ENCODE measurements at regions not wholly inside any gene's neighbourhood (a gene's known extent, or its start where the extent isn't known, plus 50 kb on each side); places are given as distances from the start of the nearest gene placed in this dataset.
A peak's percentile ranks its signal among the peaks of the same experiment; 100 is the strongest.

- H3K27ac ChIP-seq (ENCODE audit: low read depth, low read length): no peak overlapping the region
- no peak overlapping the region for H3K9ac ChIP-seq (ENCODE audit: low read length in 5 of 5)
- no peaks in the 10 kb centered on the region for H3K9me3 ChIP-seq (ENCODE audit: control insufficient read depth in 5 of 5, low read length in 5 of 5)
- H3K36me3 ChIP-seq (ENCODE audit: control insufficient read depth in 5 of 5, insufficient read depth in 5 of 5, low read length in 5 of 5): no peaks in the 10 kb centered on the region
- H3K27me3 ChIP-seq (ENCODE audit: control insufficient read depth in 5 of 5, insufficient read depth in 4 of 5, low read length in 5 of 5): peaks cover 0 to 3% (median 0%) of the 10 kb centered on the region in 5 donors
- no peaks in the 10 kb centered on the region for H3K4me1 ChIP-seq (ENCODE audit: control insufficient read depth in 5 of 5, insufficient read depth in 5 of 5, low read length in 5 of 5)
- H3K4me3 ChIP-seq (ENCODE audit: low read depth in 1 of 5, low read length in 5 of 5): no peak overlapping the region
Measured at GRCh38 chr17:14621826-14622614, 321.1 kb downstream of the HS3ST3B1 start.

GRCh38 chr17:14619821-14620220 is 318.9 kb downstream of the HS3ST3B1 start:
- no peak overlapping the region for H3K27ac ChIP-seq (ENCODE audit: low read depth, low read length)
- no peaks in the 10 kb centered on the region for H3K27me3 ChIP-seq (ENCODE audit: control insufficient read depth in 5 of 5, insufficient read depth in 4 of 5, low read length in 5 of 5)
- H3K36me3 ChIP-seq (ENCODE audit: control insufficient read depth in 5 of 5, insufficient read depth in 5 of 5, low read length in 5 of 5): no peaks in the 10 kb centered on the region
- peaks cover 0 to under 1% (median 0%) of the 10 kb centered on the region in 5 donors for H3K4me1 ChIP-seq (ENCODE audit: control insufficient read depth in 5 of 5, insufficient read depth in 5 of 5, low read length in 5 of 5)
- H3K4me3 ChIP-seq (ENCODE audit: low read depth in 1 of 5, low read length in 5 of 5): no peak overlapping the region
- no peaks in the 10 kb centered on the region for H3K9me3 ChIP-seq (ENCODE audit: control insufficient read depth in 5 of 5, low read length in 5 of 5)
- H3K9ac ChIP-seq (ENCODE audit: low read length in 5 of 5): no peak overlapping the region

GRCh38 chr17:14616528-14616927 is 315.6 kb downstream of the HS3ST3B1 start:
- Histone ChIP-seq H3K27me3 (ENCODE audit: control insufficient read depth in 5 of 5, insufficient read depth in 4 of 5, low read length in 5 of 5) (no peaks in the 10 kb centered on the region), H3K9ac (ENCODE audit: low read length in 5 of 5) (no peak overlapping the region), H3K9me3 (ENCODE audit: control insufficient read depth in 5 of 5, low read length in 5 of 5) (no peaks in the 10 kb centered on the region), H3K36me3 (ENCODE audit: control insufficient read depth in 5 of 5, insufficient read depth in 5 of 5, low read length in 5 of 5) (no peaks in the 10 kb centered on the region), H3K4me1 (ENCODE audit: control insufficient read depth in 5 of 5, insufficient read depth in 5 of 5, low read length in 5 of 5) (peaks cover 0 to 2% (median 0%) of the 10 kb centered on the region in 5 donors), H3K27ac (ENCODE audit: low read depth, low read length) (no peak overlapping the region), H3K4me3 (ENCODE audit: low read depth in 1 of 5, low read length in 5 of 5) (no peak overlapping the region)

GRCh38 chr17:14605267-14605599 is 304.4 kb downstream of the HS3ST3B1 start:
- Histone ChIP-seq H3K9me3 (ENCODE audit: control insufficient read depth in 5 of 5, low read length in 5 of 5) (no peaks in the 10 kb centered on the region), H3K27me3 (ENCODE audit: control insufficient read depth in 5 of 5, insufficient read depth in 4 of 5, low read length in 5 of 5) (no peaks in the 10 kb centered on the region), H3K36me3 (ENCODE audit: control insufficient read depth in 5 of 5, insufficient read depth in 5 of 5, low read length in 5 of 5) (no peaks in the 10 kb centered on the region), H3K27ac (ENCODE audit: low read depth, low read length) (no peak overlapping the region), H3K4me3 (ENCODE audit: low read depth in 1 of 5, low read length in 5 of 5) (no peak overlapping the region), H3K9ac (ENCODE audit: low read length in 5 of 5) (no peak overlapping the region), H3K4me1 (ENCODE audit: control insufficient read depth in 5 of 5, insufficient read depth in 5 of 5, low read length in 5 of 5) (no peaks in the 10 kb centered on the region)

- Histone ChIP-seq H3K4me3 (ENCODE audit: low read depth in 1 of 5, low read length in 5 of 5) (peak overlapping the region in 3 of 5 donors; percentile 14 to 24 (median 22)), H3K36me3 (ENCODE audit: control insufficient read depth in 5 of 5, insufficient read depth in 5 of 5, low read length in 5 of 5) (no peaks in the 10 kb centered on the region), H3K9me3 (ENCODE audit: control insufficient read depth in 5 of 5, low read length in 5 of 5) (no peaks in the 10 kb centered on the region), H3K27me3 (ENCODE audit: control insufficient read depth in 5 of 5, insufficient read depth in 4 of 5, low read length in 5 of 5) (no peaks in the 10 kb centered on the region), H3K4me1 (ENCODE audit: control insufficient read depth in 5 of 5, insufficient read depth in 5 of 5, low read length in 5 of 5) (no peaks in the 10 kb centered on the region), H3K27ac (ENCODE audit: low read depth, low read length) (no peak overlapping the region), H3K9ac (ENCODE audit: low read length in 5 of 5) (no peak overlapping the region)
Measured at GRCh38 chr17:14604591-14605266, 303.8 kb downstream of the HS3ST3B1 start.

GRCh38 chr17:14596224-14596623 is 295.3 kb downstream of the HS3ST3B1 start:
- Histone ChIP-seq H3K36me3 (ENCODE audit: control insufficient read depth in 5 of 5, insufficient read depth in 5 of 5, low read length in 5 of 5) (no peaks in the 10 kb centered on the region), H3K27ac (ENCODE audit: low read depth, low read length) (no peak overlapping the region), H3K9me3 (ENCODE audit: control insufficient read depth in 5 of 5, low read length in 5 of 5) (no peaks in the 10 kb centered on the region), H3K9ac (ENCODE audit: low read length in 5 of 5) (no peak overlapping the region), H3K4me1 (ENCODE audit: control insufficient read depth in 5 of 5, insufficient read depth in 5 of 5, low read length in 5 of 5) (no peaks in the 10 kb centered on the region), H3K4me3 (ENCODE audit: low read depth in 1 of 5, low read length in 5 of 5) (no peak overlapping the region), H3K27me3 (ENCODE audit: control insufficient read depth in 5 of 5, insufficient read depth in 4 of 5, low read length in 5 of 5) (peaks cover 0 to 7% (median 0%) of the 10 kb centered on the region in 5 donors)

GRCh38 chr17:14595656-14596055 is 294.8 kb downstream of the HS3ST3B1 start:
- H3K4me3 ChIP-seq (ENCODE audit: low read depth in 1 of 5, low read length in 5 of 5): no peak overlapping the region
- no peak overlapping the region for H3K9ac ChIP-seq (ENCODE audit: low read length in 5 of 5)
- no peaks in the 10 kb centered on the region for H3K36me3 ChIP-seq (ENCODE audit: control insufficient read depth in 5 of 5, insufficient read depth in 5 of 5, low read length in 5 of 5)
- no peak overlapping the region for H3K27ac ChIP-seq (ENCODE audit: low read depth, low read length)
- H3K27me3 ChIP-seq (ENCODE audit: control insufficient read depth in 5 of 5, insufficient read depth in 4 of 5, low read length in 5 of 5): peaks cover 0 to 7% (median 0%) of the 10 kb centered on the region in 5 donors
- H3K4me1 ChIP-seq (ENCODE audit: control insufficient read depth in 5 of 5, insufficient read depth in 5 of 5, low read length in 5 of 5): no peaks in the 10 kb centered on the region
- H3K9me3 ChIP-seq (ENCODE audit: control insufficient read depth in 5 of 5, low read length in 5 of 5): no peaks in the 10 kb centered on the region

- no peaks in the 10 kb centered on the region for H3K9me3 ChIP-seq (ENCODE audit: control insufficient read depth in 5 of 5, low read length in 5 of 5)
- no peak overlapping the region for H3K4me3 ChIP-seq (ENCODE audit: low read depth in 1 of 5, low read length in 5 of 5)
- H3K27me3 ChIP-seq (ENCODE audit: control insufficient read depth in 5 of 5, insufficient read depth in 4 of 5, low read length in 5 of 5): peaks cover 0 to 7% (median 0%) of the 10 kb centered on the region in 5 donors
Measured at GRCh38 chr17:14594690-14595089, 293.8 kb downstream of the HS3ST3B1 start.

GRCh38 chr17:14593956-14594355 is 293.1 kb downstream of the HS3ST3B1 start:
- Histone ChIP-seq H3K27me3 (ENCODE audit: control insufficient read depth in 5 of 5, insufficient read depth in 4 of 5, low read length in 5 of 5) (peaks cover 0 to 7% (median 0%) of the 10 kb centered on the region in 5 donors), H3K9me3 (ENCODE audit: control insufficient read depth in 5 of 5, low read length in 5 of 5) (no peaks in the 10 kb centered on the region), H3K27ac (ENCODE audit: low read depth, low read length) (no peak overlapping the region)

More at GRCh38 chr17:14594690-14595089, 293.8 kb downstream of the HS3ST3B1 start:
- H3K27ac ChIP-seq (ENCODE audit: low read depth, low read length): no peak overlapping the region
- H3K36me3 ChIP-seq (ENCODE audit: control insufficient read depth in 5 of 5, insufficient read depth in 5 of 5, low read length in 5 of 5): no peaks in the 10 kb centered on the region
- H3K4me1 ChIP-seq (ENCODE audit: control insufficient read depth in 5 of 5, insufficient read depth in 5 of 5, low read length in 5 of 5): no peaks in the 10 kb centered on the region
- H3K9ac ChIP-seq (ENCODE audit: low read length in 5 of 5): no peak overlapping the region

GRCh38 chr17:14590459-14591250 is 289.8 kb downstream of the HS3ST3B1 start:
- Histone ChIP-seq H3K27me3 (ENCODE audit: control insufficient read depth in 5 of 5, insufficient read depth in 4 of 5, low read length in 5 of 5) (no peaks in the 10 kb centered on the region), H3K9ac (ENCODE audit: low read length in 5 of 5) (no peak overlapping the region), H3K36me3 (ENCODE audit: control insufficient read depth in 5 of 5, insufficient read depth in 5 of 5, low read length in 5 of 5) (no peaks in the 10 kb centered on the region), H3K4me1 (ENCODE audit: control insufficient read depth in 5 of 5, insufficient read depth in 5 of 5, low read length in 5 of 5) (no peaks in the 10 kb centered on the region), H3K4me3 (ENCODE audit: low read depth in 1 of 5, low read length in 5 of 5) (no peak overlapping the region), H3K9me3 (ENCODE audit: control insufficient read depth in 5 of 5, low read length in 5 of 5) (no peaks in the 10 kb centered on the region), H3K27ac (ENCODE audit: low read depth, low read length) (no peak overlapping the region)

More at GRCh38 chr17:14593956-14594355, 293.1 kb downstream of the HS3ST3B1 start:
- Histone ChIP-seq H3K4me3 (ENCODE audit: low read depth in 1 of 5, low read length in 5 of 5) (no peak overlapping the region), H3K36me3 (ENCODE audit: control insufficient read depth in 5 of 5, insufficient read depth in 5 of 5, low read length in 5 of 5) (no peaks in the 10 kb centered on the region), H3K4me1 (ENCODE audit: control insufficient read depth in 5 of 5, insufficient read depth in 5 of 5, low read length in 5 of 5) (no peaks in the 10 kb centered on the region), H3K9ac (ENCODE audit: low read length in 5 of 5) (no peak overlapping the region)

All from subcutaneous abdominal adipose tissue (tissue), 5 donors.